Astrocyte (in vitro differentiated cells and primary cell): ENCODE measurements at regions not wholly inside any gene's neighbourhood (a gene's known extent, or its start where the extent isn't known, plus 50 kb on each side); places are given as distances from the start of the nearest gene placed in this dataset.

ENCODE experiments used
- DNase-seq: peaks from one replicate; pipeline ENCODE4 v3.0.0-alpha.2; 2010; ENCODE audit warnings: low read depth
- FAIRE-seq: peaks from 2 replicates; lab custom pipeline; 2011; peaks lifted over from hg19 to GRCh38; lab: Jason Lieb, UNC
- H2AFZ ChIP-seq: 2 replicates; pipeline ENCODE4 v1.6.0; 2012; ENCODE audit warnings: low read depth, low read length, inconsistent platforms
- H3K27ac ChIP-seq: 2 replicates; pipeline ENCODE4 v1.5.1; 2011; ENCODE audit warnings: low read depth, low read length, inconsistent platforms
- H3K27me3 ChIP-seq: 2 replicates; pipeline ENCODE4 v1.6.0; 2011; ENCODE audit warnings: low read length, inconsistent platforms; ENCODE audit not compliant: insufficient read depth
- H3K36me3 ChIP-seq: 2 replicates; pipeline ENCODE4 v1.5.1; 2011; ENCODE audit warnings: low read length, inconsistent platforms; ENCODE audit not compliant: insufficient read depth
- H3K4me1 ChIP-seq: 2 replicates; pipeline ENCODE4 v1.5.1; 2011; ENCODE audit warnings: low read length, inconsistent platforms; ENCODE audit not compliant: insufficient read depth
- H3K4me2 ChIP-seq: 2 replicates; pipeline ENCODE4 v1.6.0; 2012; ENCODE audit warnings: low read length, inconsistent platforms
- H3K4me3 ChIP-seq: 2 replicates; pipeline ENCODE4 v1.5.1; 2011; ENCODE audit warnings: low read depth, mild to moderate bottlenecking, low read length, inconsistent platforms; ENCODE audit not compliant: insufficient read depth
- H3K79me2 ChIP-seq: 2 replicates; pipeline ENCODE4 v1.6.0; 2012; ENCODE audit warnings: mild to moderate bottlenecking, low read length, inconsistent platforms; ENCODE audit not compliant: insufficient read depth
- H3K9ac ChIP-seq: 2 replicates; pipeline ENCODE4 v1.6.0; 2012; ENCODE audit warnings: mild to moderate bottlenecking, low read length, inconsistent platforms
- H3K9me3 ChIP-seq: 2 replicates; pipeline ENCODE4 v1.5.1; 2012; ENCODE audit warnings: low read depth, mild to moderate bottlenecking, low read length, inconsistent platforms; ENCODE audit not compliant: insufficient read depth
- H4K20me1 ChIP-seq: 2 replicates; pipeline ENCODE4 v1.6.0; 2012; ENCODE audit warnings: low read length, inconsistent platforms; ENCODE audit not compliant: insufficient read depth
- H3K27ac Mint-ChIP-seq: one replicate; pipeline ENCODE4 v1.8.0; 2021; ENCODE audit warnings: mild to moderate bottlenecking, mixed read lengths; ENCODE audit not compliant: unreplicated experiment
- H3K27me3 Mint-ChIP-seq: one replicate; pipeline ENCODE4 v1.8.0; 2021; ENCODE audit warnings: low read depth, mixed read lengths; ENCODE audit not compliant: unreplicated experiment
- H3K36me3 Mint-ChIP-seq: one replicate; pipeline ENCODE4 v1.8.0; 2021; ENCODE audit warnings: low read depth, mixed read lengths; ENCODE audit not compliant: unreplicated experiment
- H3K4me1 Mint-ChIP-seq: one replicate; pipeline ENCODE4 v1.8.0; 2021; ENCODE audit warnings: low read depth, mixed read lengths; ENCODE audit not compliant: unreplicated experiment
- H3K4me3 Mint-ChIP-seq: one replicate; pipeline ENCODE4 v1.8.0; 2021; ENCODE audit warnings: mild to moderate bottlenecking, moderate library complexity, mixed read lengths; ENCODE audit not compliant: unreplicated experiment
- H3K9me3 Mint-ChIP-seq: one replicate; pipeline ENCODE4 v1.8.0; 2021; ENCODE audit warnings: mild to moderate bottlenecking, mixed read lengths; ENCODE audit not compliant: unreplicated experiment
- EZH2 ChIP-seq: IDR thresholded peaks from 2 replicates; pipeline ENCODE4 v1.6.1; 2012; ENCODE audit warnings: mild to moderate bottlenecking, low read length, inconsistent platforms; ENCODE audit not compliant: insufficient read depth
- TF ChIP-seq, protein P1 (sequence below): IDR thresholded peaks from 2 replicates; pipeline ENCODE4 v1.5.1; 2011; ENCODE audit warnings: low read depth, mild to moderate bottlenecking, inconsistent platforms, low read length, moderate library complexity; ENCODE audit not compliant: insufficient read depth

DNA sequence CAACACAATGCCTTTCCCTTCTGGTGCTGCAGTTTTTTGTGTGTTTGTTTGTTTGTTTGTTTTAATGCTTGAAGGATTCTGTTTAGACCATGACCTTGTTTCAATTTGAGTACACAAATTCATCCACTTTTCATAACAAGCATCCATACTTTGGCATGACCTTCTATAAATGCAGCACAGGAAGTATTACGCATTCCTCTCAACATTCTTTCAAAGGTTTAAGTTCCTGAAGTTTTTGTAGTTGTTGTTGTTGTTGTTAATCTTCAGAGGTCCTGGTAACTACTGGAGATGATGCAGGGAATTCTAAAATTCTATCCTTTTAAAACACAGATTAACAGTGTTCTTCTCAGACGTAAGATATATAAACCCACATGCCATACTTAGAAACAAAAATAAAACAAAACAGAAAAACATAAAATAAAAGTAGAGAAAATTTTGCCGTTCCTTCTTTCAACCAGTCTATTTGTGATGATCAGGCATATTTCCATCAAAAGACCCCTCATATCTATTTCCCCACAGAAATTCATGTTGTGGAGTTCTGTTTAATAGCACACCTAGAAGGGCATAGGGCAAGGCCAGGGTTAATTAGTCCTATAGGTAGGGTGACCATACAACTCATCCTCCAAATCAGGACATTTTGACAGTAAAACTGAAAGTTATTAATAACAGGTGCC is 529.9 kb downstream of the NOVA1 start:
- DNase-seq, result no peak
- no peak for FAIRE-seq
- no peaks in the 10 kb centered on the region for H3K9me3 ChIP-seq
- H3K9me3 Mint-ChIP-seq, result no peaks in the 10 kb centered on the region
- no peak overlapping the region for H3K4me2 ChIP-seq
- H3K36me3 Mint-ChIP-seq, result no peaks in the 10 kb centered on the region
- H3K79me2 ChIP-seq, result no peaks in the 10 kb centered on the region
- no peaks in the 10 kb centered on the region for H4K20me1 ChIP-seq
- no peak overlapping the region for H3K27ac Mint-ChIP-seq
- no peaks in the 10 kb centered on the region for H3K4me1 Mint-ChIP-seq
- no peaks in the 10 kb centered on the region for H3K27me3 ChIP-seq
- TF ChIP-seq, protein P1, sequence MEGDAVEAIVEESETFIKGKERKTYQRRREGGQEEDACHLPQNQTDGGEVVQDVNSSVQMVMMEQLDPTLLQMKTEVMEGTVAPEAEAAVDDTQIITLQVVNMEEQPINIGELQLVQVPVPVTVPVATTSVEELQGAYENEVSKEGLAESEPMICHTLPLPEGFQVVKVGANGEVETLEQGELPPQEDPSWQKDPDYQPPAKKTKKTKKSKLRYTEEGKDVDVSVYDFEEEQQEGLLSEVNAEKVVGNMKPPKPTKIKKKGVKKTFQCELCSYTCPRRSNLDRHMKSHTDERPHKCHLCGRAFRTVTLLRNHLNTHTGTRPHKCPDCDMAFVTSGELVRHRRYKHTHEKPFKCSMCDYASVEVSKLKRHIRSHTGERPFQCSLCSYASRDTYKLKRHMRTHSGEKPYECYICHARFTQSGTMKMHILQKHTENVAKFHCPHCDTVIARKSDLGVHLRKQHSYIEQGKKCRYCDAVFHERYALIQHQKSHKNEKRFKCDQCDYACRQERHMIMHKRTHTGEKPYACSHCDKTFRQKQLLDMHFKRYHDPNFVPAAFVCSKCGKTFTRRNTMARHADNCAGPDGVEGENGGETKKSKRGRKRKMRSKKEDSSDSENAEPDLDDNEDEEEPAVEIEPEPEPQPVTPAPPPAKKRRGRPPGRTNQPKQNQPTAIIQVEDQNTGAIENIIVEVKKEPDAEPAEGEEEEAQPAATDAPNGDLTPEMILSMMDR, result no peak
- no peak for TF ChIP-seq EZH2
- H3K27me3 Mint-ChIP-seq, result no peaks in the 10 kb centered on the region
- no peak overlapping the region for H3K9ac ChIP-seq
- no peak overlapping the region for H3K27ac ChIP-seq
- no peak overlapping the region for H2AFZ ChIP-seq
- no peaks in the 10 kb centered on the region for H3K4me1 ChIP-seq
- H3K4me3 ChIP-seq, result no peak overlapping the region
- H3K4me3 Mint-ChIP-seq, result no peak overlapping the region
- no peaks in the 10 kb centered on the region for H3K36me3 ChIP-seq

DNA sequence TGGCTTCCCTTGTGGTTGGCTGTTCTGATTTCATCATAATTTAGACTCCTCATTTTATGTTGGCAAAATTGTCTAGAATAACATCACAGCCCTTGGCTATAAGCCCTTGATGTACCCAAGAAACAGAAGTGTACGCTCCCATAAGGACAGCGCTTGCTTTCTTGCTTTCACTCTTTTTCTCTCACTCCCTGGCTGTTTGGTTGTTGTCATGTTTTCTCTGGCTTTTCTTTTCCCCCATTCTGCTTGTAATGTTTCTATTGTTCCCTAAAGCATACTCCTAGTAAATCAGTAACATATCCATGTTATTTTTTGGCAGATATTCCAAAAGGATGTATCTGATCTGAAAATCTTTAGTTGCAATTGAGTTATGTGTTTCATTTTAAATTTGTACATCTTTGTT is 530.5 kb downstream of the NOVA1 start:
- Histone ChIP-seq H3K4me2 (no peak overlapping the region), H3K27me3 (no peaks in the 10 kb centered on the region), H3K4me1 (no peaks in the 10 kb centered on the region), H3K9me3 (no peaks in the 10 kb centered on the region), H3K4me3 (no peak overlapping the region), H3K79me2 (no peaks in the 10 kb centered on the region), H2AFZ (no peak overlapping the region), H3K9ac (no peak overlapping the region), H4K20me1 (no peaks in the 10 kb centered on the region), H3K27ac (no peak overlapping the region), H3K36me3 (no peaks in the 10 kb centered on the region)
- no peaks in the 10 kb centered on the region for H3K36me3 Mint-ChIP-seq
- H3K9me3 Mint-ChIP-seq, result no peaks in the 10 kb centered on the region
- DNase-seq (no peak), FAIRE-seq (no peak)
- TF ChIP-seq, protein P1, result no peak
- TF ChIP-seq EZH2, result no peak
- H3K27me3 Mint-ChIP-seq, result no peaks in the 10 kb centered on the region
- H3K4me1 Mint-ChIP-seq, result no peaks in the 10 kb centered on the region
- H3K27ac Mint-ChIP-seq, result no peak overlapping the region
- H3K4me3 Mint-ChIP-seq, result no peak overlapping the region

DNA sequence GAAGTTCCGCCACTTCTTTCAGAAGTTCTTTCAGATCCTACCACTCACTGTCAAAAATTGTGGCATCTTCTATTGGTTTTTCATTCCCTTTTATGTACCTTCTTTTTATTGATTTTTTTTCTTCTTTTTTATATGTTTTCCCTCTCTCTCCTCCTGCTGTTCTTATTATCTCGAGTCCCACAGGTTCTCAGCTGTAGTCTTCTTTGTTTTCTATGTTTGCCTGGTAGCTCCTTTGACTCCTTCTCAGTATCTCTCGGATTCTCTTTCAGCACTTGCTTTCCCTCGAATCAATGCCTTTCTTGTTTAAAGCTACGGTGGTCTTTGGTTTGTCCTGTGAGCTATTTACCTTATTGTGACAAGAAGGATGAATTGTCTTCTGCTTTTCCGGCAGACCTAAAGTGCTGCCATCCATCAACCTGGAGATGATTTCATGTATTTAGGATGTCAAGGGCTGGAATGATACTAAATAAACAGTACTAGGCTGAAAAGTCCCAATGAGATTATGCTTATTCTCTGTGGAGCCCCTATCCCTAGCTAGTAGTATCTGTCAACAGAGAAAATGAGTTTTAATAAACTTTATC is 541.7 kb downstream of the NOVA1 start:
- H3K4me3 ChIP-seq, result no peak overlapping the region
- no peaks in the 10 kb centered on the region for H3K27me3 ChIP-seq

More for the DNA sequence above, 541.7 kb downstream of the NOVA1 start:
- Histone ChIP-seq H4K20me1 (no peaks in the 10 kb centered on the region), H3K9ac (no peak overlapping the region), H3K4me2 (no peak overlapping the region), H2AFZ (no peak overlapping the region), H3K79me2 (no peaks in the 10 kb centered on the region), H3K9me3 (no peaks in the 10 kb centered on the region), H3K4me1 (no peaks in the 10 kb centered on the region), H3K36me3 (no peaks in the 10 kb centered on the region), H3K27ac (no peak overlapping the region)
- FAIRE-seq, result no peak
- no peak overlapping the region for H3K4me3 Mint-ChIP-seq
- no peak for TF ChIP-seq EZH2
- TF ChIP-seq, protein P1, result no peak
- H3K9me3 Mint-ChIP-seq, result peaks cover 5% of the 10 kb centered on the region
- no peak for DNase-seq
- H3K27ac Mint-ChIP-seq, result no peak overlapping the region
- H3K4me1 Mint-ChIP-seq, result no peaks in the 10 kb centered on the region
- no peaks in the 10 kb centered on the region for H3K36me3 Mint-ChIP-seq
- peaks cover 3% of the 10 kb centered on the region for H3K27me3 Mint-ChIP-seq
